NCI-H146 treated with DMSO at 0.1 percent for 48 hours (cell line): ENCODE measurements at regions not wholly inside any gene's neighbourhood (a gene's known extent, or its start where the extent isn't known, plus 50 kb on each side); places are given as distances from the start of the nearest gene placed in this dataset.

Experiments
- DNase-seq: peaks from one replicate; lab custom pipeline; 2025; ENCODE audit not compliant: unreplicated experiment; lab: John Stamatoyannopoulos, UW

- no peak for DNase-seq
Measured at GRCh38 chr6:115728171-115728570, 332.5 kb downstream of the FRK start.

GRCh38 chr6:115721564-115721963 is 339.1 kb downstream of the FRK start:
- DNase-seq = no peak

GRCh38 chr6:115720900-115721299 is 339.8 kb downstream of the FRK start:
- DNase-seq = no peak

- DNase-seq = no peak
Measured at GRCh38 chr6:115717472-115717871, 343.2 kb downstream of the FRK start.

- DNase-seq = no peak
Measured at GRCh38 chr6:115717062-115717461, 343.6 kb downstream of the FRK start.

- DNase-seq = no peak
Measured at GRCh38 chr6:115712291-115712961, 348.3 kb downstream of the FRK start.

- no peak for DNase-seq
Measured at GRCh38 chr6:115708850-115709249, 351.8 kb downstream of the FRK start.

GRCh38 chr6:115706981-115707380 is 353.7 kb downstream of the FRK start:
- no peak for DNase-seq

GRCh38 chr6:115706324-115706723 is 354.4 kb downstream of the FRK start:
- no peak for DNase-seq

GRCh38 chr6:115704028-115704427 is 356.7 kb downstream of the FRK start:
- DNase-seq = no peak

GRCh38 chr6:115691433-115691832 is 369.3 kb downstream of the FRK start:
- no peak for DNase-seq

- no peak for DNase-seq
Measured at GRCh38 chr6:115690854-115691253, 369.8 kb downstream of the FRK start.

GRCh38 chr6:115681978-115682775 is 378.5 kb downstream of the FRK start:
- DNase-seq = no peak

- DNase-seq = no peak
Measured at GRCh38 chr6:115680621-115681020, 380.1 kb downstream of the FRK start.

GRCh38 chr6:115677198-115677597 is 383.5 kb downstream of the FRK start:
- DNase-seq = no peak

GRCh38 chr6:115675443-115675842 is 385.2 kb downstream of the FRK start:
- DNase-seq = peak; percentile 40

- DNase-seq = no peak
Measured at GRCh38 chr6:115668781-115669180, 391.9 kb downstream of the FRK start.

- DNase-seq = no peak
Measured at GRCh38 chr6:115668211-115668610, 392.5 kb downstream of the FRK start.

- peak; percentile 40 for DNase-seq
Measured at GRCh38 chr6:115667478-115668026, 393.1 kb downstream of the FRK start.

GRCh38 chr6:115666997-115667396 is 393.7 kb downstream of the FRK start:
- no peak for DNase-seq

- DNase-seq = no peak
Measured at GRCh38 chr6:115665310-115665709, 395.4 kb downstream of the FRK start.

- no peak for DNase-seq
Measured at GRCh38 chr6:115663681-115664080, 397.0 kb downstream of the FRK start.
